ENCODE measurements at regions not wholly inside any gene's neighbourhood (a gene's known extent, or its start where the extent isn't known, plus 50 kb on each side); places are given as distances from the start of the nearest gene placed in this dataset.

- H3K27me3 Mint-ChIP-seq = no peaks in the 10 kb centered on the region
These were observed 168.6 kb upstream of the PDE3A start for GRCh38 chr12:20199780-20200179.

DNA sequence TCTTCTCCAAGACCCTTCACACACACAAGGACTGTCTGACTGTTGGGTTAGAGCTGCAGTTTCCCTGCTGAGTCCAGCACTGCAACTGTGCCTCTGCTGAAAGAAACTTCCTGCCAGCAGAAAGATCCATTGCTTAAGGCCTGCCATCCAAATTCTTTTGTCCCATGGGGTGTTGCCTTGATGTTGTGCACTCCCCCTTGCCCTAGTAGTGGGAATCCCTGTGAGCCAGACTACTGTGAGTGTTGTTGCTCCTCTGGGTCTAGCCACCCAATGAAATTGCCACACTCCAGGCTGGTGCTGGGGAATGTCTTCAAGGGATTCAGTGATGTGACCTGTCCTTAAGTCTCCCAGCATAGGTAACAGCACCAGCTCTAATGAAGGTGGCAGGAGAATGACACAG, 166.6 kb upstream of the PDE3A start:
- no peak overlapping the region for H3K4me2 ChIP-seq (replicated peaks; ENCODE audit: low read depth, low read length, poor library complexity, severe bottlenecking)
- no peaks in the 10 kb centered on the region for H4K20me1 ChIP-seq (ENCODE audit: control insufficient read depth, insufficient read depth, low read length, poor library complexity, severe bottlenecking)
- H3K4me3 Mint-ChIP-seq = no peak overlapping the region
- peaks cover 3% of the 10 kb centered on the region for H3K9me3 Mint-ChIP-seq (ENCODE audit: insufficient read depth)
- intact Hi-C loops (cut with micrococcal nuclease) = no loop called here
- no peaks in the 10 kb centered on the region for H3K4me1 ChIP-seq (ENCODE audit: control insufficient read depth in 2 of 2, insufficient read depth in 2 of 2, low read length in 2 of 2)
- H3K4me1 Mint-ChIP-seq = no peaks in the 10 kb centered on the region
- no peak overlapping the region for H3K27ac ChIP-seq (ENCODE audit: low read length in 2 of 2)
- CTCF ChIA-PET = no interaction called here
- H3K27me3 Mint-ChIP-seq = no peaks in the 10 kb centered on the region
- H3K27me3 ChIP-seq (replicated peaks in 1 of 4; ENCODE audit: control extremely low read depth in 1 of 4, control insufficient read depth in 3 of 4, insufficient read depth in 4 of 4, low read length in 3 of 4) = no peaks in the 10 kb centered on the region
- no peak overlapping the region for H3K27ac Mint-ChIP-seq
- ATAC-seq (ENCODE audit: low read depth) (no peak), DNase-seq (no peak)
- H3K4me3 ChIP-seq (ENCODE audit: control extremely low read depth in 1 of 5, extremely low read depth in 1 of 5, insufficient read depth in 1 of 5, low read depth in 2 of 5, low read length in 4 of 5) = no peak overlapping the region
- H3K9ac ChIP-seq (ENCODE audit: low read length) = no peak overlapping the region
- POLR2A ChIA-PET = no interaction called here
- no peak for TF ChIP-seq CTCF (IDR thresholded peaks at IDR 0.05)
- TF ChIP-seq EZH2 (IDR thresholded peaks at IDR 0.05; ENCODE audit: borderline replicate concordance, insufficient read depth, low read depth, low read length, poor library complexity, severe bottlenecking) = no peak
- H3K9me3 ChIP-seq (ENCODE audit: control extremely low read depth in 1 of 3, control insufficient read depth in 2 of 3, insufficient read depth in 1 of 3, low read length in 2 of 3) = peaks cover 0 to 4% (median 0%) of the 10 kb centered on the region in 3 donors
- no peaks in the 10 kb centered on the region for H3K36me3 ChIP-seq (replicated peaks in 1 of 2; ENCODE audit: control extremely low read depth in 1 of 2, control insufficient read depth in 1 of 2, extremely low read depth in 1 of 2, insufficient read depth in 2 of 2, low read length in 1 of 2)
- no peak overlapping the region for H2AFZ ChIP-seq (ENCODE audit: insufficient read depth, low read depth, low read length, poor library complexity, severe bottlenecking)
- no peaks in the 10 kb centered on the region for H3K79me2 ChIP-seq (ENCODE audit: control insufficient read depth, insufficient read depth, low read length)

More at GRCh38 chr12:20199780-20200179, 168.6 kb upstream of the PDE3A start:
- Histone ChIP-seq H3K27ac (ENCODE audit: low read length in 2 of 2) (no peak overlapping the region), H3K9me3 (ENCODE audit: control extremely low read depth in 1 of 3, control insufficient read depth in 2 of 3, insufficient read depth in 1 of 3, low read length in 2 of 3) (peaks cover 0 to 4% (median 0%) of the 10 kb centered on the region in 3 donors), H3K4me3 (ENCODE audit: control extremely low read depth in 1 of 5, extremely low read depth in 1 of 5, insufficient read depth in 1 of 5, low read depth in 2 of 5, low read length in 4 of 5) (no peak overlapping the region), H3K4me1 (ENCODE audit: control insufficient read depth in 2 of 2, insufficient read depth in 2 of 2, low read length in 2 of 2) (no peaks in the 10 kb centered on the region), H3K36me3 (replicated peaks in 1 of 2; ENCODE audit: control extremely low read depth in 1 of 2, control insufficient read depth in 1 of 2, extremely low read depth in 1 of 2, insufficient read depth in 2 of 2, low read length in 1 of 2) (no peaks in the 10 kb centered on the region), H3K9ac (ENCODE audit: low read length) (no peak overlapping the region), H4K20me1 (ENCODE audit: control insufficient read depth, insufficient read depth, low read length, poor library complexity, severe bottlenecking) (no peaks in the 10 kb centered on the region), H3K4me2 (replicated peaks; ENCODE audit: low read depth, low read length, poor library complexity, severe bottlenecking) (no peak overlapping the region), H3K27me3 (replicated peaks in 1 of 4; ENCODE audit: control extremely low read depth in 1 of 4, control insufficient read depth in 3 of 4, insufficient read depth in 4 of 4, low read length in 3 of 4) (no peaks in the 10 kb centered on the region), H3K79me2 (ENCODE audit: control insufficient read depth, insufficient read depth, low read length) (no peaks in the 10 kb centered on the region), H2AFZ (ENCODE audit: insufficient read depth, low read depth, low read length, poor library complexity, severe bottlenecking) (no peak overlapping the region)
- H3K27ac Mint-ChIP-seq = no peak overlapping the region
- H3K9me3 Mint-ChIP-seq (ENCODE audit: insufficient read depth) = peaks cover 3% of the 10 kb centered on the region
- ChIA-PET POLR2A (no interaction called here), CTCF (no interaction called here)
- DNase-seq (no peak), ATAC-seq (ENCODE audit: low read depth) (no peak)
- intact Hi-C loops (cut with micrococcal nuclease) = no loop called here
- no peaks in the 10 kb centered on the region for H3K4me1 Mint-ChIP-seq
- no peak for TF ChIP-seq CTCF (IDR thresholded peaks at IDR 0.05)
- H3K4me3 Mint-ChIP-seq = no peak overlapping the region
- no CpG with 5 or more reads among the region's 3 CpGs for WGBS (ENCODE audit: insufficient coverage)

Measured in B cell (primary cell).